ENCODE measurements at regions not wholly inside any gene's neighbourhood (a gene's known extent, or its start where the extent isn't known, plus 50 kb on each side); places are given as distances from the start of the nearest gene placed in this dataset.

GRCh38 chr2:217459016-217459415, 543.8 kb downstream of the TNS1 start:
- DNase-seq (ENCODE audit: low read depth): no peak
- no peak for TF ChIP-seq CTCF (IDR thresholded peaks at IDR 0.05; ENCODE audit: insufficient read depth, low read length)
- H3K4me3 ChIP-seq (ENCODE audit: low read depth, low read length): no peak overlapping the region

GRCh38 chr2:217456016-217456415, 546.8 kb downstream of the TNS1 start:
- no peak overlapping the region for H3K4me3 ChIP-seq (ENCODE audit: low read depth, low read length)
- DNase-seq (ENCODE audit: low read depth): peak; percentile 30
- no peak for TF ChIP-seq CTCF (IDR thresholded peaks at IDR 0.05; ENCODE audit: insufficient read depth, low read length)

- DNase-seq (ENCODE audit: low read depth): no peak
- TF ChIP-seq CTCF (IDR thresholded peaks at IDR 0.05; ENCODE audit: insufficient read depth, low read length): no peak
- H3K4me3 ChIP-seq (ENCODE audit: low read depth, low read length): no peak overlapping the region
Observed at GRCh38 chr2:217452928-217453327, 549.9 kb downstream of the TNS1 start.

- no peak overlapping the region for H3K4me3 ChIP-seq (ENCODE audit: low read depth, low read length)
- no peak for TF ChIP-seq CTCF (IDR thresholded peaks at IDR 0.05; ENCODE audit: insufficient read depth, low read length)
- peak; percentile 43 for DNase-seq (ENCODE audit: low read depth)
Observed at GRCh38 chr2:217451666-217452065, 551.1 kb downstream of the TNS1 start.

- no peak for TF ChIP-seq CTCF (IDR thresholded peaks at IDR 0.05; ENCODE audit: insufficient read depth, low read length)
- H3K4me3 ChIP-seq (ENCODE audit: low read depth, low read length): no peak overlapping the region
- no peak for DNase-seq (ENCODE audit: low read depth)
Observed at GRCh38 chr2:217449444-217449843, 553.4 kb downstream of the TNS1 start.

GRCh38 chr2:217448860-217449259, 553.9 kb downstream of the TNS1 start:
- DNase-seq (ENCODE audit: low read depth): no peak
- TF ChIP-seq CTCF (IDR thresholded peaks at IDR 0.05; ENCODE audit: insufficient read depth, low read length): no peak
- no peak overlapping the region for H3K4me3 ChIP-seq (ENCODE audit: low read depth, low read length)

GRCh38 chr2:217445723-217446122, 557.1 kb downstream of the TNS1 start:
- peak; percentile 51 for DNase-seq (ENCODE audit: low read depth)
- H3K4me3 ChIP-seq (ENCODE audit: low read depth, low read length): no peak overlapping the region
- TF ChIP-seq CTCF (IDR thresholded peaks at IDR 0.05; ENCODE audit: insufficient read depth, low read length): no peak

Measured in fibroblast of the aortic adventitia (primary cell).